Vagina (tissue), 2 donors: ENCODE measurements at regions not wholly inside any gene's neighbourhood (a gene's known extent, or its start where the extent isn't known, plus 50 kb on each side); places are given as distances from the start of the nearest gene placed in this dataset.
"Not testable (repeated sequence)": the region's sequence is repeated elsewhere in the genome, so short reads cannot be mapped to it uniquely, and the experiment has no call there.

Source experiments
- DNase-seq, 2 donors: peaks; one replicate each; pipeline ENCODE4 v3.0.0-alpha.2; 2017; ENCODE audit errors: extremely low spot score in 2 of 2
- H3K27ac ChIP-seq: fragments of 200-600 bp; sonication (generic); one replicate; pipeline ENCODE4 v1.5.1; 2019
- H3K27me3 ChIP-seq: fragments of 200-600 bp; sonication (generic); one replicate; pipeline ENCODE4 v1.5.1; 2019
- H3K36me3 ChIP-seq, 2 donors: fragments of 200-600 bp; sonication (generic); one replicate each; pipeline ENCODE4 v1.5.1; 2017 to 2019
- H3K4me1 ChIP-seq: fragments of 200-600 bp; sonication (generic); one replicate; pipeline ENCODE4 v1.5.1; 2019
- H3K4me3 ChIP-seq, 2 donors: fragments of 200-600 bp; sonication (generic); 1 replicate in 1 of 2; 2 replicates in 1 of 2; pipeline ENCODE4 v1.5.1; 2016 to 2019
- H3K9me3 ChIP-seq: fragments of 200-600 bp; sonication (generic); one replicate; pipeline ENCODE4 v1.5.1; 2019
- POLR2A ChIP-seq, 2 donors: fragments of 450-650 bp; IDR thresholded peaks; one replicate each; pipeline ENCODE4 v1.6.1; 2017; ENCODE audit warnings: antibody characterized with exemption in 2 of 2, mild to moderate bottlenecking in 2 of 2, moderate library complexity in 2 of 2
- POLR2AphosphoS5 ChIP-seq, 2 donors: sonication (generic); formaldehyde crosslinking; IDR thresholded peaks; one replicate each; pipeline ENCODE4 v1.9.0; 2017; ENCODE audit warnings: antibody characterized with exemption in 2 of 2, mild to moderate bottlenecking in 2 of 2, low read depth in 1 of 2; ENCODE audit not compliant: insufficient read depth in 1 of 2
- intact Hi-C: fragments of 100-400 bp; cut with DNase I; formaldehyde crosslinking; loops from one replicate; pipeline ENCODE4 v1.15.1; 2023
- TF ChIP-seq, protein P1 (sequence below), 3 experiments: fragments of 450-650 bp in 2 of 3; fragments of 200-600 bp in 1 of 3; sonication (generic) in 1 of 3; IDR thresholded peaks; one replicate each; pipeline ENCODE4 v1.5.1; 2017 to 2019; ENCODE audit warnings: antibody characterized with exemption in 3 of 3, mild to moderate bottlenecking in 2 of 3, moderate library complexity in 2 of 3

DNA sequence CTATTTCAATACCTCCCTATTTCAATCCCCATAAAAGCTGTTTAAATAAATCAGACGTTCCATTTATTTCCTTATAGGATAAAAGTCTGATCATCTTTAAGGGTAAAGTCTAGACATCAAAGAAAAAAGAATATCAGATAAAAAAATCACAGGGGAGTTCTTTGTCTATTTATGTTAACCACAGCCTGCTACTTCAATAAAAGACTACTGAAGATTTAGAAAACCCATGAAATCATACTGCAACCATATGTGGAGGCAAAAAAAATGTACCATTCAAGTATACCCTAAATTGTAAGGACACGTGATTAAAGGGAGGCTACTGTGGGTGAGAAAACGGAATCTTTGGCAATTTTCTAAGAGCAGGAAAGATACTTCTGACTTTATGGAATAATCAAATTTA is 108.2 kb upstream of the TNFSF4 start:
- TF ChIP-seq POLR2AphosphoS5 (IDR thresholded peaks at IDR 0.05; ENCODE audit: insufficient read depth in 1 of 2, low read depth in 1 of 2) (no peak), POLR2A (IDR thresholded peaks at IDR 0.05) (no peak)
- TF ChIP-seq, protein P1, sequence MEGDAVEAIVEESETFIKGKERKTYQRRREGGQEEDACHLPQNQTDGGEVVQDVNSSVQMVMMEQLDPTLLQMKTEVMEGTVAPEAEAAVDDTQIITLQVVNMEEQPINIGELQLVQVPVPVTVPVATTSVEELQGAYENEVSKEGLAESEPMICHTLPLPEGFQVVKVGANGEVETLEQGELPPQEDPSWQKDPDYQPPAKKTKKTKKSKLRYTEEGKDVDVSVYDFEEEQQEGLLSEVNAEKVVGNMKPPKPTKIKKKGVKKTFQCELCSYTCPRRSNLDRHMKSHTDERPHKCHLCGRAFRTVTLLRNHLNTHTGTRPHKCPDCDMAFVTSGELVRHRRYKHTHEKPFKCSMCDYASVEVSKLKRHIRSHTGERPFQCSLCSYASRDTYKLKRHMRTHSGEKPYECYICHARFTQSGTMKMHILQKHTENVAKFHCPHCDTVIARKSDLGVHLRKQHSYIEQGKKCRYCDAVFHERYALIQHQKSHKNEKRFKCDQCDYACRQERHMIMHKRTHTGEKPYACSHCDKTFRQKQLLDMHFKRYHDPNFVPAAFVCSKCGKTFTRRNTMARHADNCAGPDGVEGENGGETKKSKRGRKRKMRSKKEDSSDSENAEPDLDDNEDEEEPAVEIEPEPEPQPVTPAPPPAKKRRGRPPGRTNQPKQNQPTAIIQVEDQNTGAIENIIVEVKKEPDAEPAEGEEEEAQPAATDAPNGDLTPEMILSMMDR (IDR thresholded peaks at IDR 0.05), result no peak
- Histone ChIP-seq H3K27ac (no peak overlapping the region), H3K9me3 (no peaks in the 10 kb centered on the region), H3K4me3 (no peak overlapping the region), H3K36me3 (no peaks in the 10 kb centered on the region), H3K27me3 (no peaks in the 10 kb centered on the region), H3K4me1 (no peaks in the 10 kb centered on the region)
- intact Hi-C loops, result no loop called here
- no peak for DNase-seq

DNA sequence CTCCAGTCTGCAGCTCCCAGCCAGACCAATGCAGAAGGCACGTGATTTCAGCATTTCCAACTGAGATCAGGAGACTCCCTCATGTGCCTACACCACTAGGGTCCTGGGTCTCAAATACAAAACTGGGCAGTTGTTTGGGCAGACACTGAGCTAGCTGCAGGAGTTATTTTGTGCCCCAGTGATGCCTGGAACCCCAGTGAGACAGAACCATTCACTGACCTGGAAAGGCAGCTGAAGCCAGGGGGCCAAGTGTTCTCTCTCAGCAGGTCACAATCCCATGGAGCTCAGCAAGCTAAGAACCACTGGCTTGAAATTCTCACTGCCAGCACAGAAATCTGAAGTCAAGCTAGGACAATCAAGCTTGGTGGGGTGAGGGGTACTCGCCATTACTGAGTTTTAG is 111.7 kb upstream of the TNFSF4 start:
- Histone ChIP-seq H3K9me3 (no peaks in the 10 kb centered on the region), H3K36me3 (no peaks in the 10 kb centered on the region), H3K4me3 (no peak overlapping the region), H3K27ac (no peak overlapping the region), H3K4me1 (no peaks in the 10 kb centered on the region), H3K27me3 (no peaks in the 10 kb centered on the region)
- TF ChIP-seq, protein P1 (IDR thresholded peaks at IDR 0.05), result no peak
- no peak for TF ChIP-seq POLR2A (IDR thresholded peaks at IDR 0.05)
- no peak for TF ChIP-seq POLR2AphosphoS5 (IDR thresholded peaks at IDR 0.05; ENCODE audit: insufficient read depth in 1 of 2, low read depth in 1 of 2)
- no peak for DNase-seq
- intact Hi-C loops, result no loop called here

DNA sequence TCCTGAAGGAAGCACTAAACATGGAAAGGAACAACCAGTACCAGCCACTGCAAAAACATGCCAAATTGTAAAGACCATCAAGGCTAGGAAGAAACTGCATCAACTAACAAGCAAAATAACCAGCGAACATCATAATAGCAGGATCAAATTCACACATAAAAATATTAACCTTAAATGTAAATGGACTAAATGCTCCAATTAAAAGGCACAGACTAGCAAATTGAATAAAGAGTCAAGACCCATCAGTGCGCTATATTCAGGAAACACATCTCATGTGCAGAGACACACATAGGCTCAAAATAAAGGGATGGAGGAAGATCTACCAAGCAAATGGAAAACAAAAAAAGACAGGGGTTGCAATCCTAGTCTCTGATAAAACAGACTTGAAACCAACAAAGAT is 117.2 kb upstream of the TNFSF4 start:
- H3K4me3 ChIP-seq, H3K27me3 ChIP-seq, H3K36me3 ChIP-seq, intact Hi-C loops, H3K4me1 ChIP-seq, DNase-seq, H3K9me3 ChIP-seq, H3K27ac ChIP-seq: not testable (repeated sequence)

DNA sequence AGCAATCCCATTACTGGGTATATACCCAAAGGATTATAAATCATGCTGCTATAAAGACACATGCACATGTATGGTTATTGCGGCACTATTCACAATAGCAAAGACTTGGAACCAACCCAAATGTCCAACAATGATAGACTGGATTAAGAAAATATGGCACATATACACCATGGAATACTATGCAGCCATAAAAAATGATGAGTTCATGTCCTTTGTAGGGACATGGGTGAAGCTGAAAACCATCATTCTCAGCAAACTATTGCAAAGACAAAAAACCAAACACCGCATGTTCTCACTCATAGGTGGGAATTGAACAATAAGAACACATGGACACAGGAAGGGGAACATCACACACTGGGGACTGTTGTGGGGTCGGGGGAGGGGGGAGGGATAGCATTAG is 120.9 kb upstream of the TNFSF4 start:
- H3K27ac ChIP-seq, intact Hi-C loops, DNase-seq, H3K27me3 ChIP-seq, H3K4me1 ChIP-seq, H3K36me3 ChIP-seq, H3K4me3 ChIP-seq, H3K9me3 ChIP-seq: not testable (repeated sequence)

DNA sequence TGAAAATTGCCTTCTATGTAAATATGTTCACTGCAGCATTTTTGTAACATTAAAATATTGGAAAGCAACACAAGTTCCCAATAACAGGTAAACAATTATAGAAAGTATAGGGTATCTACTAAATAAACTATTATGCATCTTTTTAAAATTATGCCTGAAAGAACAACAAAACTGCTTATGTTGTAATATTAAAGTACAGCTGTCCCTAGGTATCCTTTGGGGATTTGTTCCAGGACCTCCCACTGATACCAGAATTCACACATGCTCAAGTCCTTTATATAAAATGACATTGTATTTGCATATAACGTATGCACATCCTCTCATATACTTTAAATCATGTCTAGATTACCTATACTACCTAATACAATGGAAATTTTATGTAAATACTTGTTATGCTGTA is 121.8 kb upstream of the TNFSF4 start:
- H3K4me3 ChIP-seq, result no peak overlapping the region
- intact Hi-C loops, result no loop called here
- H3K4me1 ChIP-seq, result no peaks in the 10 kb centered on the region
- no peak overlapping the region for H3K27ac ChIP-seq
- no peak for DNase-seq
- TF ChIP-seq, protein P1 (IDR thresholded peaks at IDR 0.05), result no peak
- TF ChIP-seq POLR2AphosphoS5 (IDR thresholded peaks at IDR 0.05; ENCODE audit: insufficient read depth in 1 of 2, low read depth in 1 of 2), result no peak
- TF ChIP-seq POLR2A (IDR thresholded peaks at IDR 0.05), result no peak
- no peaks in the 10 kb centered on the region for H3K27me3 ChIP-seq
- H3K9me3 ChIP-seq, result no peaks in the 10 kb centered on the region
- H3K36me3 ChIP-seq, result no peaks in the 10 kb centered on the region

DNA sequence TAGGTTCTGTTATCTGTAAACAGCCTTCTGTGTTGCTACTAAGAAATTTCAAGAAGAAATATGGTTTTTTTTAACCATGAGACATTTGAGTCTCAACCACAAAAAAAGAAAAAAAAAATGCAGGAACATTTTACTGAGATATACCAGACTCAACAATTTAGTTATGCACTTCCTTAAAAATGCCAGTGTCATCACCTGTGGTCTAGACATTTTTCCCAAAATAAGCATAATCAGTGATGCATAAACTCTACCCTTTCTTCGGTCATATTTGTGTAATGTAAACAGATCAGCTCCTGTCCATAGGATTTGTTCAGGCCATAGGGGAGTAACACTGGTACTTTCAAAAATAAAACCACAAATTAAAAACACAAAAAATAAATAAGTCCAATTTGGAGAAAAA is 122.6 kb upstream of the TNFSF4 start:
- Histone ChIP-seq H3K27ac (no peak overlapping the region), H3K36me3 (no peaks in the 10 kb centered on the region), H3K4me3 (no peak overlapping the region), H3K9me3 (no peaks in the 10 kb centered on the region), H3K27me3 (no peaks in the 10 kb centered on the region), H3K4me1 (no peaks in the 10 kb centered on the region)
- intact Hi-C loops, result no loop called here
- TF ChIP-seq, protein P1 (IDR thresholded peaks at IDR 0.05), result no peak
- TF ChIP-seq POLR2A (IDR thresholded peaks at IDR 0.05), result no peak
- TF ChIP-seq POLR2AphosphoS5 (IDR thresholded peaks at IDR 0.05; ENCODE audit: insufficient read depth in 1 of 2, low read depth in 1 of 2), result no peak
- no peak for DNase-seq
